ENCODE measurements at regions not wholly inside any gene's neighbourhood (a gene's known extent, or its start where the extent isn't known, plus 50 kb on each side); places are given as distances from the start of the nearest gene placed in this dataset.

DNA sequence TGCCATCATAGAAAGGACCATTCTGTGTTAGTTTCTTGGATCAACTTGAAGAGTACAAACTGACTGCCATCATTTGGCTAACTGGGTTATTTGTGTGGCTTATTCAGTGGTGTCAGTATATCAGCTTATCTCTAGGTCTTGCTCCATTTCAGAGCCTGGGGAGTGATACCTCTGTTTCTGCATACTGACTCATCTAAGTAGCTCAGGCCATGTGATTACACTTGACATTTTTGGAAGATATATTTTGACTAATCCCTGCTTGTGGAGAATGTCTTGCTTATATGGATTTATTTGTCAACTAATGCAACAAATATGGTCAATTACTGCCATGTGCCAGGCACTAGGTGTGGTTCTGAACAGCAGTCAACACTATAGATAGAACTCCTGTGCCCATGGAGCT lies 311.7 kb downstream of the YTHDC2 start:
- no peak overlapping the region for H3K4me3 ChIP-seq (ENCODE audit: low read length)
- DNase-seq (ENCODE audit: low read depth) = no peak
- no peak for TF ChIP-seq CTCF (conservative IDR thresholded peaks at IDR 0.05; ENCODE audit: low read depth, low read length)

GRCh38 chr5:113846941-113847340 lies 333.4 kb downstream of the YTHDC2 start:
- H3K4me3 ChIP-seq (ENCODE audit: low read length) = no peak overlapping the region
- DNase-seq (ENCODE audit: low read depth) = no peak
- TF ChIP-seq CTCF (conservative IDR thresholded peaks at IDR 0.05; ENCODE audit: low read depth, low read length) = no peak

GRCh38 chr5:113864437-113864836 lies 350.9 kb downstream of the YTHDC2 start:
- no peak for TF ChIP-seq CTCF (conservative IDR thresholded peaks at IDR 0.05; ENCODE audit: low read depth, low read length)
- H3K4me3 ChIP-seq (ENCODE audit: low read length) = no peak overlapping the region
- no peak for DNase-seq (ENCODE audit: low read depth)

DNA sequence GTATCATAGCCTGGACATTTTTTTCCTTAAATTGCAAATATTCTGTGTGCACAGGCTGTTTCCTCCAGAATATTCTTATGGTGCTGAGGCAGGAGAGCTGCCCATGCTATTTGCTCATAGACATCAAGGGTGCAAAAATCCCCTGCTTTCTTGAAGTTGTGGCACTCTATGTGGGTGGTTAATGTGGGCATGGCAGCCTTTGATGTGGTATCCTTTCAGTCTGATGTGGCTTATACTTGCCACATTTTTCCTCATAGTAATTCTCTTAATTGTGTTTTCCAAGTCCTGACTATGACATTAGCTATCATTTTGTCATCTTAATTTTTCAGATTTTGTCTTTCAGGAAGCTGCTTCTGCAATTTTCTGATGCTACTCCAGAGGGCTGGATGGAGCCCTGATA lies 353.3 kb downstream of the YTHDC2 start:
- no peak overlapping the region for H3K4me3 ChIP-seq (ENCODE audit: low read length)
- no peak for TF ChIP-seq CTCF (conservative IDR thresholded peaks at IDR 0.05; ENCODE audit: low read depth, low read length)
- no peak for DNase-seq (ENCODE audit: low read depth)

GRCh38 chr5:113869611-113870010 lies 356.1 kb downstream of the YTHDC2 start:
- no peak for DNase-seq (ENCODE audit: low read depth)
- no peak overlapping the region for H3K4me3 ChIP-seq (ENCODE audit: low read length)
- no peak for TF ChIP-seq CTCF (conservative IDR thresholded peaks at IDR 0.05; ENCODE audit: low read depth, low read length)

DNA sequence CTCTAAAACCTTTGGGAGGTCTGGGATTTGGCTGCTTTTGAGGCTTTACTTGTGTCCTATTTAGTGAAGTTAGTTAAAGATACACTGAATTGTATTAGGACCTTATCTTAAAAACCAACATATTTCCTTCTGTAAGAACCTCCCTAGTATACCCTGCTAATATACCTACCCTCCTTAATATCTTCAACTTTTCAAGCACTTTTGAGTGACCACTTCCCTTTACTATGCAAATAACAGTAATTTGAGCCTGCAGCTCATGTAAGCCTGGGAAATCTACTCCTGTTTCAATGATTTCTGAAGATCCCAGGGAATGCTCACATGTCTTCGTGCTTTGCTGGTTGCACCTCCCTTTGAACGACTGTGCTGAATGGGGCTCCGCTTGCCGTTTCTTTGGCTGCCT lies 358.5 kb downstream of the YTHDC2 start:
- no peak for DNase-seq (ENCODE audit: low read depth)
- TF ChIP-seq CTCF (conservative IDR thresholded peaks at IDR 0.05; ENCODE audit: low read depth, low read length) = no peak
- H3K4me3 ChIP-seq (ENCODE audit: low read length) = no peak overlapping the region

DNA sequence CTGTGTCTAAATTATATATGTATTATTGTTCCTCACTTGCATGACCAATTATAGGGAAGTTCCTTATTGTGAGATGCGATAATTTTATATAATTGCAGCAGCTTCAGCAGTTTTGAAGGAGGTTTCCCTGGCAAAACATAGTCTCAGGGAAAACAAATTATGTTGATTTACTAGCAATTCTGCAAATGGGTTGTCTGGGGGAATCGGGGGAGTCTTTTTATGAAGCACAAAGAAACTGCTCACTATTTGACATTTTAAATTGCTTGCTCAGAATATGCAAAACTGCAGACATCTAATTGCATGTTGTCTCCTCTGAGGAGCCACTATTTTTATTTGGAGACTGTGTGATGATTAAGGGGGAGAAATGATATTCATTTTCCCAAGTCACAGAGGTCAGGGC lies 361.6 kb downstream of the YTHDC2 start:
- no peak overlapping the region for H3K4me3 ChIP-seq (ENCODE audit: low read length)
- DNase-seq (ENCODE audit: low read depth) = no peak
- TF ChIP-seq CTCF (conservative IDR thresholded peaks at IDR 0.05; ENCODE audit: low read depth, low read length) = no peak
